ENCODE measurements at regions not wholly inside any gene's neighbourhood (a gene's known extent, or its start where the extent isn't known, plus 50 kb on each side); places are given as distances from the start of the nearest gene placed in this dataset.
"Not testable (repeated sequence)": the region's sequence is repeated elsewhere in the genome, so short reads cannot be mapped to it uniquely, and the experiment has no call there.

- POLR2A ChIA-PET; DNase-seq (ENCODE audit: extremely low spot score); CTCF ChIA-PET: not testable (repeated sequence)
These were observed 64.0 kb downstream of the OR4F15 start for GRCh38 chr15:101876031-101876430.

- DNase-seq (ENCODE audit: extremely low spot score); CTCF ChIA-PET; POLR2A ChIA-PET: not testable (repeated sequence)
These were observed 65.6 kb downstream of the OR4F15 start for GRCh38 chr15:101877649-101878048.

GRCh38 chr15:101912349-101913287 is 100.6 kb downstream of the OR4F15 start:
- POLR2A ChIA-PET; DNase-seq (ENCODE audit: extremely low spot score); CTCF ChIA-PET: not testable (repeated sequence)

GRCh38 chr15:101924554-101924953 is 112.6 kb downstream of the OR4F15 start:
- POLR2A ChIA-PET: not testable (repeated sequence)

GRCh38 chr15:101934506-101934905 is 122.5 kb downstream of the OR4F15 start:
- POLR2A ChIA-PET; CTCF ChIA-PET; DNase-seq (ENCODE audit: extremely low spot score): not testable (repeated sequence)

More at GRCh38 chr15:101924554-101924953, 112.6 kb downstream of the OR4F15 start:
- CTCF ChIA-PET; DNase-seq (ENCODE audit: extremely low spot score): not testable (repeated sequence)

- POLR2A ChIA-PET; CTCF ChIA-PET; DNase-seq (ENCODE audit: extremely low spot score): not testable (repeated sequence)
These were observed 125.4 kb downstream of the OR4F15 start for GRCh38 chr15:101937362-101937761.

- DNase-seq (ENCODE audit: extremely low spot score); POLR2A ChIA-PET; CTCF ChIA-PET: not testable (repeated sequence)
These were observed 126.6 kb downstream of the OR4F15 start for GRCh38 chr15:101938555-101938954.

- CTCF ChIA-PET, POLR2A ChIA-PET: not testable (repeated sequence)
These were observed 133.9 kb downstream of the OR4F15 start for GRCh38 chr15:101945896-101946295.

GRCh38 chr15:101948491-101949010 is 136.5 kb downstream of the OR4F15 start:
- DNase-seq (ENCODE audit: extremely low spot score); CTCF ChIA-PET; POLR2A ChIA-PET: not testable (repeated sequence)

More at GRCh38 chr15:101945896-101946295, 133.9 kb downstream of the OR4F15 start:
- not testable (repeated sequence) for DNase-seq (ENCODE audit: extremely low spot score)

- POLR2A ChIA-PET; CTCF ChIA-PET; DNase-seq (ENCODE audit: extremely low spot score): not testable (repeated sequence)
These were observed 137.5 kb downstream of the OR4F15 start for GRCh38 chr15:101949380-101950065.

GRCh38 chr15:101953993-101954392 is 142.0 kb downstream of the OR4F15 start:
- POLR2A ChIA-PET; DNase-seq (ENCODE audit: extremely low spot score); CTCF ChIA-PET: not testable (repeated sequence)

- CTCF ChIA-PET; DNase-seq (ENCODE audit: extremely low spot score); POLR2A ChIA-PET: not testable (repeated sequence)
These were observed 143.8 kb downstream of the OR4F15 start for GRCh38 chr15:101955840-101956239.

GRCh38 chr15:101958656-101959055 is 146.7 kb downstream of the OR4F15 start:
- CTCF ChIA-PET; DNase-seq (ENCODE audit: extremely low spot score); POLR2A ChIA-PET: not testable (repeated sequence)

- DNase-seq (ENCODE audit: extremely low spot score); POLR2A ChIA-PET; CTCF ChIA-PET: not testable (repeated sequence)
These were observed 149.3 kb downstream of the OR4F15 start for GRCh38 chr15:101961263-101961662.

GRCh38 chr15:101961765-101962164 is 149.8 kb downstream of the OR4F15 start:
- POLR2A ChIA-PET; CTCF ChIA-PET; DNase-seq (ENCODE audit: extremely low spot score): not testable (repeated sequence)

- POLR2A ChIA-PET; DNase-seq (ENCODE audit: extremely low spot score); CTCF ChIA-PET: not testable (repeated sequence)
These were observed 151.7 kb downstream of the OR4F15 start for GRCh38 chr15:101963687-101964086.

GRCh38 chr15:101965353-101965752 is 153.4 kb downstream of the OR4F15 start:
- DNase-seq (ENCODE audit: extremely low spot score); CTCF ChIA-PET; POLR2A ChIA-PET: not testable (repeated sequence)

GRCh38 chr15:101965860-101966259 is 153.9 kb downstream of the OR4F15 start:
- POLR2A ChIA-PET, CTCF ChIA-PET: not testable (repeated sequence)
- peak; percentile 3 for DNase-seq (ENCODE audit: extremely low spot score)

- POLR2A ChIA-PET, CTCF ChIA-PET: not testable (repeated sequence)
These were observed 155.4 kb downstream of the OR4F15 start for GRCh38 chr15:101967364-101967763.

More at GRCh38 chr15:101967364-101967763, 155.4 kb downstream of the OR4F15 start:
- DNase-seq (ENCODE audit: extremely low spot score): not testable (repeated sequence)
